ENCODE measurements at regions not wholly inside any gene's neighbourhood (a gene's known extent, or its start where the extent isn't known, plus 50 kb on each side); places are given as distances from the start of the nearest gene placed in this dataset.
A peak's percentile ranks its signal among the peaks of the same experiment; 100 is the strongest.

GRCh38 chr9:91043056-91043810 lies 241.6 kb downstream of the SYK start:
- H3K27ac Mint-ChIP-seq, result no peak overlapping the region
- DNase-seq (ENCODE audit: low spot score in 2 of 2), result peak in 1 of 2 donors; percentile 48
- peaks cover 0 to 19% of the 10 kb centered on the region in 2 donors for H3K36me3 Mint-ChIP-seq
- no peak for ATAC-seq
- no peaks in the 10 kb centered on the region for H3K9me3 Mint-ChIP-seq

- ATAC-seq (no peak), DNase-seq (ENCODE audit: low spot score in 2 of 2) (peak in 1 of 2 donors; percentile 14)
- H3K36me3 Mint-ChIP-seq, result peaks cover 0 to 19% of the 10 kb centered on the region in 2 donors
- no peaks in the 10 kb centered on the region for H3K9me3 Mint-ChIP-seq
- H3K27ac Mint-ChIP-seq, result no peak overlapping the region
These were observed 242.2 kb downstream of the SYK start for GRCh38 chr9:91043811-91044175.

GRCh38 chr9:91044354-91044753 lies 242.7 kb downstream of the SYK start:
- no peak overlapping the region for H3K27ac Mint-ChIP-seq
- peaks cover 0 to 19% of the 10 kb centered on the region in 2 donors for H3K36me3 Mint-ChIP-seq
- ATAC-seq, result no peak
- peak in 1 of 2 donors; percentile 41 for DNase-seq (ENCODE audit: low spot score in 2 of 2)
- H3K9me3 Mint-ChIP-seq, result no peaks in the 10 kb centered on the region

GRCh38 chr9:91045041-91045440 lies 243.4 kb downstream of the SYK start:
- Mint-ChIP-seq H3K9me3 (no peaks in the 10 kb centered on the region), H3K36me3 (peaks cover under 1 to 17% of the 10 kb centered on the region in 2 donors), H3K27ac (no peak overlapping the region)
- ATAC-seq, result no peak
- peak in 1 of 2 donors; percentile 18 for DNase-seq (ENCODE audit: low spot score in 2 of 2)

- Mint-ChIP-seq H3K36me3 (peaks cover 7 to 11% of the 10 kb centered on the region in 2 donors), H3K9me3 (peaks cover 6 to 7% of the 10 kb centered on the region in 2 donors), H3K27ac (peak overlapping the region; percentile 1 to 88)
- peak; percentile 82 to 87 for ATAC-seq
- peak; percentile 33 to 63 for DNase-seq (ENCODE audit: low spot score in 2 of 2)
These were observed 245.9 kb downstream of the SYK start for GRCh38 chr9:91047529-91047928.

- ATAC-seq (peak; percentile 89 to 94), DNase-seq (ENCODE audit: low spot score in 2 of 2) (peak; percentile 33 to 64)
- peaks cover 10 to 12% of the 10 kb centered on the region in 2 donors for H3K9me3 Mint-ChIP-seq
- peak overlapping the region; percentile 81 to 88 for H3K27ac Mint-ChIP-seq
- peaks cover 7 to 11% of the 10 kb centered on the region in 2 donors for H3K36me3 Mint-ChIP-seq
These were observed 246.5 kb downstream of the SYK start for GRCh38 chr9:91047993-91048607.

GRCh38 chr9:91048749-91049148 lies 247.1 kb downstream of the SYK start:
- Mint-ChIP-seq H3K36me3 (peaks cover 7 to 11% of the 10 kb centered on the region in 2 donors), H3K27ac (peak overlapping the region; percentile 81 to 88), H3K9me3 (peaks cover 10 to 12% of the 10 kb centered on the region in 2 donors)
- DNase-seq (ENCODE audit: low spot score in 2 of 2) (peak in 1 of 2 donors; percentile 23), ATAC-seq (no peak)

GRCh38 chr9:91053824-91054223 lies 252.2 kb downstream of the SYK start:
- Mint-ChIP-seq H3K27ac (peak overlapping the region in 1 of 2 donors; percentile 47), H3K9me3 (peaks cover 12 to 13% of the 10 kb centered on the region in 2 donors), H3K36me3 (peaks cover 0 to 11% of the 10 kb centered on the region in 2 donors)
- DNase-seq (ENCODE audit: low spot score in 2 of 2), result peak in 1 of 2 donors; percentile 48
- peak; percentile 91 to 96 for ATAC-seq

GRCh38 chr9:91055845-91056244 lies 254.2 kb downstream of the SYK start:
- H3K9me3 Mint-ChIP-seq, result peaks cover 12 to 13% of the 10 kb centered on the region in 2 donors
- peak overlapping the region; percentile 6 to 81 for H3K27ac Mint-ChIP-seq
- DNase-seq (ENCODE audit: low spot score in 2 of 2) (no peak), ATAC-seq (peak; percentile 52 to 70)
- H3K36me3 Mint-ChIP-seq, result peaks cover 0 to 2% of the 10 kb centered on the region in 2 donors

GRCh38 chr9:91056486-91056885 lies 254.9 kb downstream of the SYK start:
- Mint-ChIP-seq H3K36me3 (peaks cover 4% of the 10 kb centered on the region in 2 donors), H3K27ac (peak overlapping the region in 1 of 2 donors; percentile 81), H3K9me3 (peaks cover 12 to 13% of the 10 kb centered on the region in 2 donors)
- no peak for DNase-seq (ENCODE audit: low spot score in 2 of 2)
- ATAC-seq, result no peak

- ATAC-seq (no peak), DNase-seq (ENCODE audit: low spot score in 2 of 2) (no peak)
- H3K27ac Mint-ChIP-seq, result no peak overlapping the region
- H3K36me3 Mint-ChIP-seq, result peaks cover 7 to 8% of the 10 kb centered on the region in 2 donors
- peaks cover 8 to 13% of the 10 kb centered on the region in 2 donors for H3K9me3 Mint-ChIP-seq
These were observed 255.3 kb downstream of the SYK start for GRCh38 chr9:91056917-91057316.

GRCh38 chr9:91059713-91060112 lies 258.1 kb downstream of the SYK start:
- H3K9me3 Mint-ChIP-seq, result no peaks in the 10 kb centered on the region
- ATAC-seq (no peak), DNase-seq (ENCODE audit: low spot score in 2 of 2) (no peak)
- H3K27ac Mint-ChIP-seq, result no peak overlapping the region
- peaks cover 7 to 10% of the 10 kb centered on the region in 2 donors for H3K36me3 Mint-ChIP-seq

- DNase-seq (ENCODE audit: low spot score in 2 of 2), result no peak
- Mint-ChIP-seq H3K9me3 (no peaks in the 10 kb centered on the region), H3K36me3 (peaks cover 7 to 10% of the 10 kb centered on the region in 2 donors), H3K27ac (peak overlapping the region in 1 of 2 donors; percentile 66)
- peak in 1 of 2 donors; percentile 52 for ATAC-seq
These were observed 259.1 kb downstream of the SYK start for GRCh38 chr9:91060520-91061343.

GRCh38 chr9:91061506-91061905 lies 259.9 kb downstream of the SYK start:
- Mint-ChIP-seq H3K9me3 (no peaks in the 10 kb centered on the region), H3K36me3 (peaks cover 7 to 10% of the 10 kb centered on the region in 2 donors), H3K27ac (no peak overlapping the region)
- ATAC-seq, result no peak
- DNase-seq (ENCODE audit: low spot score in 2 of 2), result no peak

- DNase-seq (ENCODE audit: low spot score in 2 of 2), result no peak
- ATAC-seq, result no peak
- Mint-ChIP-seq H3K36me3 (peaks cover 7 to 10% of the 10 kb centered on the region in 2 donors), H3K9me3 (no peaks in the 10 kb centered on the region), H3K27ac (no peak overlapping the region)
These were observed 260.7 kb downstream of the SYK start for GRCh38 chr9:91062281-91062680.

- H3K27ac Mint-ChIP-seq, result no peak overlapping the region
- H3K36me3 Mint-ChIP-seq, result peaks cover 7 to 10% of the 10 kb centered on the region in 2 donors
- H3K9me3 Mint-ChIP-seq, result no peaks in the 10 kb centered on the region
- ATAC-seq (no peak), DNase-seq (ENCODE audit: low spot score in 2 of 2) (no peak)
These were observed 261.9 kb downstream of the SYK start for GRCh38 chr9:91063471-91063870.
